IPS-NIHi7 (cell line): ENCODE measurements at regions not wholly inside any gene's neighbourhood (a gene's known extent, or its start where the extent isn't known, plus 50 kb on each side); places are given as distances from the start of the nearest gene placed in this dataset.

Experiments used
- DNase-seq: peaks from one replicate; pipeline ENCODE4 v3.0.0; 2012; ENCODE audit warnings: mixed read lengths; ENCODE audit errors: extremely low spot score

GRCh38 chr12:130101370-130101769 is 60.9 kb upstream of the FZD10 start:
- no peak for DNase-seq

- DNase-seq, result no peak
Observed at GRCh38 chr12:130102266-130102665, 60.0 kb upstream of the FZD10 start.

GRCh38 chr12:130104571-130105106 is 57.6 kb upstream of the FZD10 start:
- DNase-seq, result peak; percentile 61

GRCh38 chr12:130109062-130109945 is 53.0 kb upstream of the FZD10 start:
- no peak for DNase-seq

GRCh38 chr12:130110914-130111313 is 51.4 kb upstream of the FZD10 start:
- no peak for DNase-seq

- DNase-seq, result no peak
Observed at GRCh38 chr12:130111965-130112496, 50.2 kb upstream of the FZD10 start.
